ENCODE measurements at regions not wholly inside any gene's neighbourhood (a gene's known extent, or its start where the extent isn't known, plus 50 kb on each side); places are given as distances from the start of the nearest gene placed in this dataset.

DNA sequence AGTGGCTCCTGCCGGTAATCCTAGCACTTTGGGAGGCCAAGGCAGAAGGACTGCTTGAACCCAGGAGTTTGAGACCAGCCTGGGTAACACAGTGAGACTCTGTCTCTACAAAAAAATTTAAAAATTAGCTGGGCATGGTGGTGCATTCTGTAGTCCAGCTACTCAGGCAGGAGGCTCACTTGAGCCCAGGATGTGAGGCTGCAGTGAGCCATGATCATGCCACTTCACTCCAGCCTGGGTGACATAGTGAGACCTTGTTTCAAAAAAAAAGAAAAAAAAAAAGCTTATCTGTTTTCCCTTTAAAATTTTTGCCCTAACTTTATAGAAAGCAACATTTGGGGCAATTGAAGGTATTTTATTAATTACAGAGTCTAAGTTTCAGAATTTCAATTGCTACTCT lies 486.0 kb downstream of the BCAT1 start:
- no peak overlapping the region for H3K4ac ChIP-seq (ENCODE audit: low read depth, low read length)
- H3K4me3 ChIP-seq (ENCODE audit: low read depth, low read length), result no peak overlapping the region
- H3K4me2 ChIP-seq (ENCODE audit: low read length), result no peak overlapping the region
- no peak overlapping the region for H3K23ac ChIP-seq (ENCODE audit: low read length)
- no peaks in the 10 kb centered on the region for H3K79me2 ChIP-seq (ENCODE audit: control insufficient read depth, insufficient read depth, low read length, poor library complexity)
- no peak overlapping the region for H3K14ac ChIP-seq (ENCODE audit: low read length)
- no peak for DNase-seq
- H2AK5ac ChIP-seq (ENCODE audit: low read length), result no peak overlapping the region
- no peaks in the 10 kb centered on the region for H3K4me1 ChIP-seq (ENCODE audit: control insufficient read depth in 1 of 2, insufficient read depth in 2 of 2, low read length in 2 of 2)
- H3K36me3 ChIP-seq (ENCODE audit: control insufficient read depth in 1 of 2, insufficient read depth in 2 of 2, low read length in 2 of 2), result no peaks in the 10 kb centered on the region
- no peaks in the 10 kb centered on the region for H3K9me3 ChIP-seq (ENCODE audit: insufficient read depth, low read depth, low read length)
- H3K18ac ChIP-seq (ENCODE audit: low read length), result no peak overlapping the region
- no peak overlapping the region for H4K12ac ChIP-seq (ENCODE audit: low read depth, low read length)
- H2AFZ ChIP-seq (ENCODE audit: insufficient read depth, low read length, poor library complexity), result no peak overlapping the region
- no peak overlapping the region for H3K9ac ChIP-seq (ENCODE audit: low read length)
- H3K27me3 ChIP-seq (ENCODE audit: insufficient read depth, low read length), result no peaks in the 10 kb centered on the region
- H3K27ac ChIP-seq (ENCODE audit: low read depth, low read length), result no peak overlapping the region
- no peak overlapping the region for H2BK12ac ChIP-seq (ENCODE audit: low read length)
- H3K79me1 ChIP-seq (ENCODE audit: low read length), result no peaks in the 10 kb centered on the region
- no peak overlapping the region for H2BK5ac ChIP-seq (ENCODE audit: low read depth, low read length, poor library complexity)
- no peak overlapping the region for H2BK120ac ChIP-seq (ENCODE audit: insufficient read depth, low read length, poor library complexity)
- H4K91ac ChIP-seq (ENCODE audit: low read depth, low read length), result no peak overlapping the region
- WGBS (ENCODE audit: extremely low coverage, insufficient coverage, insufficient read length), result no CpG with 5 or more reads among the region's 1 CpG
- H4K8ac ChIP-seq (ENCODE audit: low read depth, low read length), result no peak overlapping the region

DNA sequence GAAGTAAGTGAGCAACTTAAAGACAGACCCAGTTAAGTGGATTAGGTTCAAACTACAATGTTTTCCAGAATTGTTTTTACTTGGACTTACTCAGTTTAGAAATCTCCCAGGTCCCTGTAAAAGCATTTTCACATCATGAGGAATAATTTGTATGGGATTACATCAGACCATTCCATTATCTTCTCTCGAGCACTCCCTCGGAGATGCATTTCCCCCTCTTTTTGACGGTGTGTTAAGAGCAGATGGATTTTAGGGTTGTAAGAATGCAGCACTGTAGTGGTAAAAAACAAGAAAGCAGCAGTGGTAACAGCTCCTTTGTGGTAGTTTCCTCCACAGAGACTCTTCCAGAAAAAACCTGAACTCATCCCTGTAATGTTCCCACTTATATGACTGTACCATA lies 488.4 kb downstream of the BCAT1 start:
- no peak overlapping the region for H3K23ac ChIP-seq (ENCODE audit: low read length)
- no peak overlapping the region for H2AFZ ChIP-seq (ENCODE audit: insufficient read depth, low read length, poor library complexity)
- no peak overlapping the region for H4K12ac ChIP-seq (ENCODE audit: low read depth, low read length)
- no peaks in the 10 kb centered on the region for H3K9me3 ChIP-seq (ENCODE audit: insufficient read depth, low read depth, low read length)
- H3K4ac ChIP-seq (ENCODE audit: low read depth, low read length), result no peak overlapping the region
- no peak overlapping the region for H2BK5ac ChIP-seq (ENCODE audit: low read depth, low read length, poor library complexity)
- no peaks in the 10 kb centered on the region for H3K36me3 ChIP-seq (ENCODE audit: control insufficient read depth in 1 of 2, insufficient read depth in 2 of 2, low read length in 2 of 2)
- no peaks in the 10 kb centered on the region for H3K4me1 ChIP-seq (ENCODE audit: control insufficient read depth in 1 of 2, insufficient read depth in 2 of 2, low read length in 2 of 2)
- no peak overlapping the region for H3K4me2 ChIP-seq (ENCODE audit: low read length)
- H3K79me2 ChIP-seq (ENCODE audit: control insufficient read depth, insufficient read depth, low read length, poor library complexity), result no peaks in the 10 kb centered on the region
- H4K91ac ChIP-seq (ENCODE audit: low read depth, low read length), result no peak overlapping the region
- no peak overlapping the region for H2BK12ac ChIP-seq (ENCODE audit: low read length)
- H4K8ac ChIP-seq (ENCODE audit: low read depth, low read length), result no peak overlapping the region
- no peak overlapping the region for H3K14ac ChIP-seq (ENCODE audit: low read length)
- no peak for DNase-seq
- no peak overlapping the region for H2AK5ac ChIP-seq (ENCODE audit: low read length)
- no peak overlapping the region for H3K4me3 ChIP-seq (ENCODE audit: low read depth, low read length)
- no CpG with 5 or more reads among the region's 3 CpGs for WGBS (ENCODE audit: extremely low coverage, insufficient coverage, insufficient read length)
- no peak overlapping the region for H3K27ac ChIP-seq (ENCODE audit: low read depth, low read length)
- H3K79me1 ChIP-seq (ENCODE audit: low read length), result no peaks in the 10 kb centered on the region
- H3K27me3 ChIP-seq (ENCODE audit: insufficient read depth, low read length), result no peaks in the 10 kb centered on the region
- H3K18ac ChIP-seq (ENCODE audit: low read length), result no peak overlapping the region
- no peak overlapping the region for H3K9ac ChIP-seq (ENCODE audit: low read length)
- no peak overlapping the region for H2BK120ac ChIP-seq (ENCODE audit: insufficient read depth, low read length, poor library complexity)

DNA sequence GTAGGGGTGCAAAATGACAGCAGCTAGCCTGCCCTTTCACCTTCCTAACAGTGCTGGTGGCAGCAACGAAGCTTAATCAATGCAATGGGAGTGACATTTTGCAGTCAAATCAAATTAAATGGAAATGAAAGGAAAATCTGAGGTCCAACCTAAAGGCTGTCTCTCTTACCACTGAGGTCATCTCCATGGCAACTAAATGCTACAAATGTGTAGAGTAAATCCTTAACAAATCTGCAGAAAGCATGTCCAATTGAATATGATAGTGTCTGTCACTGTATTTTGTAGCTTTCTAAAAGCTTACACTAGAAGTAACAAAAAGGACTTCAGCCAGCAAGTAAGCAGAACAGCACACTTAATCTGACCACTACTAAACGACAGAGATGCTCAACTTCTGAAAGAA lies 488.8 kb downstream of the BCAT1 start:
- H3K23ac ChIP-seq (ENCODE audit: low read length), result no peak overlapping the region
- H3K79me2 ChIP-seq (ENCODE audit: control insufficient read depth, insufficient read depth, low read length, poor library complexity), result no peaks in the 10 kb centered on the region
- no peaks in the 10 kb centered on the region for H3K9me3 ChIP-seq (ENCODE audit: insufficient read depth, low read depth, low read length)
- no CpG with 5 or more reads among the region's 2 CpGs for WGBS (ENCODE audit: extremely low coverage, insufficient coverage, insufficient read length)
- H3K9ac ChIP-seq (ENCODE audit: low read length), result no peak overlapping the region
- no peak overlapping the region for H3K4me2 ChIP-seq (ENCODE audit: low read length)
- no peak overlapping the region for H2BK5ac ChIP-seq (ENCODE audit: low read depth, low read length, poor library complexity)
- H3K14ac ChIP-seq (ENCODE audit: low read length), result no peak overlapping the region
- H2AFZ ChIP-seq (ENCODE audit: insufficient read depth, low read length, poor library complexity), result no peak overlapping the region
- H3K18ac ChIP-seq (ENCODE audit: low read length), result no peak overlapping the region
- H3K36me3 ChIP-seq (ENCODE audit: control insufficient read depth in 1 of 2, insufficient read depth in 2 of 2, low read length in 2 of 2), result no peaks in the 10 kb centered on the region
- no peak overlapping the region for H4K12ac ChIP-seq (ENCODE audit: low read depth, low read length)
- no peak overlapping the region for H2AK5ac ChIP-seq (ENCODE audit: low read length)
- H3K4ac ChIP-seq (ENCODE audit: low read depth, low read length), result no peak overlapping the region
- no peak for DNase-seq
- no peak overlapping the region for H2BK12ac ChIP-seq (ENCODE audit: low read length)
- H2BK120ac ChIP-seq (ENCODE audit: insufficient read depth, low read length, poor library complexity), result no peak overlapping the region
- H4K91ac ChIP-seq (ENCODE audit: low read depth, low read length), result no peak overlapping the region
- H3K27me3 ChIP-seq (ENCODE audit: insufficient read depth, low read length), result no peaks in the 10 kb centered on the region
- no peaks in the 10 kb centered on the region for H3K4me1 ChIP-seq (ENCODE audit: control insufficient read depth in 1 of 2, insufficient read depth in 2 of 2, low read length in 2 of 2)
- H3K79me1 ChIP-seq (ENCODE audit: low read length), result no peaks in the 10 kb centered on the region
- no peak overlapping the region for H3K4me3 ChIP-seq (ENCODE audit: low read depth, low read length)
- no peak overlapping the region for H3K27ac ChIP-seq (ENCODE audit: low read depth, low read length)
- H4K8ac ChIP-seq (ENCODE audit: low read depth, low read length), result no peak overlapping the region

DNA sequence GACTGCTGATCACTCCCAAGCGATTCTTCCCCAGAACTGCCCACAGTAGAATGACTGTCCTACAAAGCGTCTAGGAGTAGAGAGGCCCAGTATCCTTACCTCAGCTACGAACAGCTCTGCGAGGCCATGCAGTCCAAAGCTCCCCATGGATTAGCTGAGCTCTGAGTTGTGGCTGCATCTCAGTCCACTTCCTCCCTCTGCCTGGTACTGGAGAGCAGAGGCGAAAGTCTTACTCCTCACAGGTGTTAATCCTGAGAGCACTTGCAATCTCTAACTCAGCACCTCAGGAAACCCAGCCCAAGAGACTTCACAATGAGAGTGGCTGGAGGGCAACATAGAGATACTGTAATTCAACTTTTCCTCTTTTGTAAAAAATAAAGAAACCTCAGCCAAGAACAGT lies 493.1 kb downstream of the BCAT1 start:
- H3K4ac ChIP-seq (ENCODE audit: low read depth, low read length), result no peak overlapping the region
- H2BK120ac ChIP-seq (ENCODE audit: insufficient read depth, low read length, poor library complexity), result no peak overlapping the region
- H3K9ac ChIP-seq (ENCODE audit: low read length), result no peak overlapping the region
- no peak overlapping the region for H4K8ac ChIP-seq (ENCODE audit: low read depth, low read length)
- H3K23ac ChIP-seq (ENCODE audit: low read length), result no peak overlapping the region
- no peak overlapping the region for H2BK5ac ChIP-seq (ENCODE audit: low read depth, low read length, poor library complexity)
- no peak for DNase-seq
- no peak overlapping the region for H3K4me2 ChIP-seq (ENCODE audit: low read length)
- H4K91ac ChIP-seq (ENCODE audit: low read depth, low read length), result no peak overlapping the region
- no peak overlapping the region for H2BK12ac ChIP-seq (ENCODE audit: low read length)
- H3K79me2 ChIP-seq (ENCODE audit: control insufficient read depth, insufficient read depth, low read length, poor library complexity), result no peaks in the 10 kb centered on the region
- H3K36me3 ChIP-seq (ENCODE audit: control insufficient read depth in 1 of 2, insufficient read depth in 2 of 2, low read length in 2 of 2), result no peaks in the 10 kb centered on the region
- no peaks in the 10 kb centered on the region for H3K79me1 ChIP-seq (ENCODE audit: low read length)
- no peaks in the 10 kb centered on the region for H3K4me1 ChIP-seq (ENCODE audit: control insufficient read depth in 1 of 2, insufficient read depth in 2 of 2, low read length in 2 of 2)
- no peak overlapping the region for H4K12ac ChIP-seq (ENCODE audit: low read depth, low read length)
- no peaks in the 10 kb centered on the region for H3K27me3 ChIP-seq (ENCODE audit: insufficient read depth, low read length)
- H3K27ac ChIP-seq (ENCODE audit: low read depth, low read length), result no peak overlapping the region
- H3K4me3 ChIP-seq (ENCODE audit: low read depth, low read length), result no peak overlapping the region
- H2AFZ ChIP-seq (ENCODE audit: insufficient read depth, low read length, poor library complexity), result no peak overlapping the region
- H3K14ac ChIP-seq (ENCODE audit: low read length), result no peak overlapping the region
- WGBS (ENCODE audit: extremely low coverage, insufficient coverage, insufficient read length), result no CpG with 5 or more reads among the region's 5 CpGs
- no peak overlapping the region for H2AK5ac ChIP-seq (ENCODE audit: low read length)
- H3K9me3 ChIP-seq (ENCODE audit: insufficient read depth, low read depth, low read length), result no peaks in the 10 kb centered on the region
- no peak overlapping the region for H3K18ac ChIP-seq (ENCODE audit: low read length)

Measured in trophoblast cell (in vitro differentiated cells and primary cell).